SK-N-MC (cell line): ENCODE measurements at regions not wholly inside any gene's neighbourhood (a gene's known extent, or its start where the extent isn't known, plus 50 kb on each side); places are given as distances from the start of the nearest gene placed in this dataset.

Experiments used
- EZH2 ChIP-seq: fragments of 200-600 bp; sonication (generic); IDR thresholded peaks from one replicate; pipeline ENCODE4 v1.6.1; 2017; ENCODE audit warnings: antibody characterized with exemption
- FOXP2 ChIP-seq: optimal IDR thresholded peaks from 2 replicates; pipeline ENCODE3; 2011; ENCODE audit warnings: mild to moderate bottlenecking, moderate library complexity; ENCODE audit not compliant: insufficient read depth; ENCODE audit errors: extremely low read length, control extremely low read depth
- POLR2AphosphoS5 ChIP-seq: IDR thresholded peaks from 2 replicates; pipeline ENCODE4 v1.6.1; 2012; ENCODE audit warnings: mild to moderate bottlenecking, low read depth, low read length, borderline replicate concordance

- TF ChIP-seq EZH2: no peak
- no peak for TF ChIP-seq POLR2AphosphoS5
- no peak for TF ChIP-seq FOXP2
Measured at GRCh38 chr3:130843441-130843840, 50.4 kb upstream of the ATP2C1 start.
